GM19397 (cell line): ENCODE measurements at regions not wholly inside any gene's neighbourhood (a gene's known extent, or its start where the extent isn't known, plus 50 kb on each side); places are given as distances from the start of the nearest gene placed in this dataset.
A peak's percentile ranks its signal among the peaks of the same experiment; 100 is the strongest.

Experiments
- ATAC-seq: cut with Tn5 transposase; IDR thresholded peaks from one replicate; pipeline ENCODE4 v1.9.1; 2021; ENCODE audit warnings: mild to moderate bottlenecking, moderate library complexity; ENCODE audit not compliant: unreplicated experiment

DNA sequence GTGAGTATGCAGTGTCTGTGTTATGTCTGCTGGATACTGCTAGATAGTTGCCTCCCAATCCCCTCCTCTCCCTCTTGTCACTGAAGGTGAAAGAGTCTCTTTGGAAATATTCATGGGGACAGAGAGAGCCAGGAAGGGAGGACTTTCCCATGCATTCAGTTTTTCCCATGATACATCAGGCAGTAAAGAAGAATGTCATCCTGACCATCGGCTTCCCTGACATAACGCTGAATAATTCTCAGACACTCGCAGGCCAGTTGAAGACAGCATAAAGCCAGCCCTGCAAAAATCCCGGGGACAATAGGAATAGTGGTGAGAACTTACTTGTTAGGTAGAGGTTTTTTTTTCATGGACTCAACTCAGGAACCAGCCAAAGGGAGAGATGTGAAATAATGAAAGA is 58.1 kb downstream of the KLF4 start:
- no peak for ATAC-seq

DNA sequence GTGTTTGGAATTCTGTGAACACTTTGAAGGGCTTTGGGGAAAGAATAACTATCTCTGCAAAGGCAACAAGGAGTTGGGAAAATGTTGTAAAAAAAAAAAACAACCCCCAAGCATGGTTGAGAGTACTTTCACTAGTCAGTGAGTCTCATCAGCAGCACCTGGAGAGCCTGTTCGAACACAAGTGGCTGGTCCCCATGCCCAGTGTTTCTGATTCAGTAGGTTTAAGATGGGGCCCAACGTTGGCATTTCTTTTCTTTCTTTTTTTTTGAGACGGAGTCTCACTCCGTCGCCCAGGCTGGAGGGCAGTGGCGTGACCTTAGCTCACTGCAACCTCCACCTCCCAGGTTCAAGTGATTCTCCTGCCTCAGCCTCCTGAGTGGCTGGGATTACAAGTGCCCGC is 59.5 kb downstream of the KLF4 start:
- no peak for ATAC-seq

DNA sequence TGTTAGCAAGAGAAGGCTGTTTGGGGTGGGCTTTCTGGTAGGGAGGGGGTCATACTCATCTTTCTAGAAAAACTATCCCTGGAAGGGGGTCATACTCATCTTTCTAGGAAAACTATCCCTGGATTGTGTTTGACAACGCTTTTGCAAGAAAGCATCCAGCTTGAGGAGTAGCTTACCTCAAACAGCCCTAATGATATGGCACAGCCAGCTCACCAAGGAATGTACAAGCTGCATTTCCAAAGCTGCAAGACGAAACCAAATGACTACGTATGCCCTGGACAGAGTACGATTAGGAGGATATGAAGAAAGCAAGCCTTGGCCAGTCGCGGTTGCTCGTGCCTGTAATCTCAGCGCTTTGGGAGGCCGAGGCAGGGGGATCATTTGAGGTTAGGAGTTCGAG is 63.4 kb downstream of the KLF4 start:
- ATAC-seq: no peak

- peak; percentile 88 for ATAC-seq
These were observed 64.2 kb downstream of the KLF4 start for GRCh38 chr9:107425101-107426025.

GRCh38 chr9:107423540-107423939 is 66.0 kb downstream of the KLF4 start:
- no peak for ATAC-seq

DNA sequence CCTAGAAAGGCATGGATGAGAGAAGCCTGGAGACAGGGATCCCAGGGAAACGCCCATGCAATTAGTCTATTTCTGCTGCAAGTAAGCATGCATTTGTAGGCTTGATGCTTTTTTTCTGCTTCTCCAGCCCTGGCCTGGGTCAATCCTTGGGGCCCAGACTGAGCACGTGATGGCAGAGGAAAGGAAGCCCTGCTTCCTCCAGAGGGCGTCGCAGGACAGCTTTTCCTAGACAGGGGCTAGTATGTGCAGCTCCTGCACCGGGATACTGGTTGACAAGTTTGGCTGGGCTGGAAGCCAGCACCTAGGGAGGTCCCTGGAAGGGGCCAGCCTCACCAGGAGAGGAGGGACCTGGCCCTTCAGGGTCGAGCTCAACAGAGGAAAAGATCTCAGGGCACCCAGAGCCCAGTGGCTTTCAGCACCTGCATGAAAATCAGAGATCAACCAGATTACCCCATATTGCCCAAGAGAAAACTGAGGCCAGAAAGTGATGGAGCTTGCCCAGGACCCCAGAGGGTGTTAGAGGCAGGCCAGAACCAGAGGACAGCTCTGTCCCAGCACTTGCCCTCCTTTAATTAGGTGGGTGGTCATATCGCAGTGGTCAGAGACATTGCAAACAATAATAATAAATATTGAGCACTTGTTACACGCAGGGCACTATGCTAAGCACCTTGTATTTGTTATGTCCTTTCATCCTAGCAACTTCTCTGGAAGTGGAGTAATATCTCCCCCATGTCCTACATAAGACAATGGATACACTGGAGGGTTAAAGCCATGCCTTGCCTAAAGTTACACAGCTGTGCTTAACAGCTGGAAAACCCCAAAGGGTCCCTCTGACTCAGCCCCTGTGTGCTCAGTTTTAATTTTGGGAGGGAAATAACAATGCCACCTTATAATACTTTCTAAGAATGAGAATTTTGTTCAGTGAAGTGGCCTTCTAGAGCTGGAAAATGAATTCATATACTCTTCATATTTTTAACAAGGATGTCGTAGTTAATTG is 67.1 kb downstream of the KLF4 start:
- ATAC-seq: peak; percentile 43

- no peak for ATAC-seq
These were observed 79.1 kb downstream of the KLF4 start for GRCh38 chr9:107410420-107410819.

DNA sequence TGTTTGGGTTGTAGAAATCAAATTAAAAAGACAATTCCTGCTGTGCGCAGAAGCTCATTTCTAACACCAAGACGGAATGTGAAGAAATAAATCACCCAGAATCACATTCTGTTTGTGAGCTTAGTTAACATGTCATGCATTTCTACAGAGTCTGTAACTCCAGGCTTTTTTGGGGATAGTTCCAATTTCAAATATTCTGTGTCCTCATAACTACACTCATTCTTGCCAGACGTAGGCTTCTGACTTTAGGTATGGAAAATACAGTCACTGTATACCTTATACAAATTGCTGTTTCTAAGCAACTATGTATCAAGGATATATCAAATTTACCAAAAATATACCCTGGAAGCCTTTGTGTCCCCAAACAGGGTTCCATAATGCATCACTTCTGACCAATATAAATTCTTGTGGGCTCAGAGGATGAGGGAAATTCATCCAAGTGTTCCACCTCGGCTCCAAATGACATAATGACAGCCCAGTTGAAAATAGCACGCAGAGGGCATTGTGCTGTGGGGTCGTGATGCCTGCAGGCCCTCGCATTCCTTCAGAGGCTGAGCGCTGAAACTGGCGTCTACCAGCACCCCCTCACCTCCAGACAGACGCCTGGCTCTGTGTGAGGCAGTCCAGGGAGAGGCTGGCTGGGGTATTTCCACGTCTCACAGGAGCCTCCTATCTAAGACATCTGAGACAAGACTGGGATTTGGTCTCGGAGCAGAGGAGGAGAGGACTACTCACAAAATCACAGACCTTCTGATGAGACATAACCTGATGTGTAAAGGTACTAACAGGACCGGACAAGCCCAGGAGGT is 79.8 kb downstream of the KLF4 start:
- ATAC-seq: no peak

- ATAC-seq: no peak
These were observed 81.9 kb downstream of the KLF4 start for GRCh38 chr9:107407675-107408074.

GRCh38 chr9:107405511-107405910 is 84.1 kb downstream of the KLF4 start:
- ATAC-seq: no peak

- ATAC-seq: no peak
These were observed 84.8 kb downstream of the KLF4 start for GRCh38 chr9:107404736-107405135.

DNA sequence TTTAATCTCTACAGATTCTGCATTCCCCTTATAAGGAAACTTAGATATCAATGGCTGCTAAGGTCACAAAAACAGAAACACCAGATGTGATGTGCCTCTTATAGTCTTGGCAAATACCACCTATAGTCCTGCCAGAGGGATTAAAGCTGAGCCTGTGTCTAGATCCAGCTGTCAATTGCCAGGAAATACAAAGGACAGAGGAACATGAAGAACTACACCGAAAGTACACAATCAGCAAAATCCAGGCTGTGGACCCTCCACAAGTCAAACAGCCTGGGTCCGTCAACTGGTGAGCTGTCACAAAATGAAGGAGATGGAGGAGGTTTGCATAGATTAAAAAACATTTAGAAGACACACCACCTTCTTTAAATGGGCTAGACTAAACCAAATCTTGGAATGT is 85.4 kb downstream of the KLF4 start:
- ATAC-seq: no peak

DNA sequence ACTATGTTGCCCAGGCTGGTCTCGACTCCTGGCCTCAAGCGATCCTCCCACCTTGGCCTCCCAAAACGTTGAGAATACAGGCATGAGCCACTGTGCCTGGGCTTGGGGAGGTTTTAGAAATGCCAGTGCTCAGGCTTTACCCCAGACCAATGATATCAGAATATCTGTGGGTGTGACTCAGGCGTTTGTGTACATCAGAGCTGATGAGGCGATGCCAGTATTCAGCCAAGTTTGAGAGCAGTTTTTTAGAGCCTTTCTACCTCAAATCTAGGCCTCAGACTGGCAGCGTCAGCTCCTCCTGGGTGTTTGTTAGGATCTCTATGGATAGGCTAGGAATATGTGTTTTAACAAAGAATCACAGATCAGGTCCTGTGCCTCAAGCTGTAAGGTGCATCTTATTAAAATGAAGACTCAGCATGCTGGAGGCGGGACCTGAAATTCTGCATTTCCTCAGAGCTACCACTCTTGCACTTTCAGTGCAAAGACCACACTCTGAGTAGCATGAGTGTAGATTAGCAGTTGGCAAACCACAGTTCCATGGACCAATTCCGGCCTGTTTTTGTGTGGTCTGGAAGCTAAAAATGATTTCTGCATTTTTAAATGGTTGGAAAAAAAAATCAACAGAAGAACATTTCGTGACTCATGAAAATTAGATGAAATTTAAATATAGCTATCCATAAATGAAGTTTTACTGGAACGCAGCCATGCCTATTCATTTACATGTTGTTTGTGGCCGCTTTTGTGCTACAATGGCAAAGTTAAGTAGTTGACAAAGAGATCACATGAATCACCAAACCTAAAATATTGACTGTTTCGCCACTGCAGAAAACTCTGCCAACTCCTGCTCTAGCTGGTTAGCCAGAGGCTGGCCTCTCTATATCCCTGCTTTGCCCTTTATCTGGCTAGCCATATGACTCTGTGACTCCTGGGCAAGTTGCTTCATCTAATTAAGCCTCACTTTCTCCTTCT is 92.2 kb downstream of the KLF4 start:
- no peak for ATAC-seq

DNA sequence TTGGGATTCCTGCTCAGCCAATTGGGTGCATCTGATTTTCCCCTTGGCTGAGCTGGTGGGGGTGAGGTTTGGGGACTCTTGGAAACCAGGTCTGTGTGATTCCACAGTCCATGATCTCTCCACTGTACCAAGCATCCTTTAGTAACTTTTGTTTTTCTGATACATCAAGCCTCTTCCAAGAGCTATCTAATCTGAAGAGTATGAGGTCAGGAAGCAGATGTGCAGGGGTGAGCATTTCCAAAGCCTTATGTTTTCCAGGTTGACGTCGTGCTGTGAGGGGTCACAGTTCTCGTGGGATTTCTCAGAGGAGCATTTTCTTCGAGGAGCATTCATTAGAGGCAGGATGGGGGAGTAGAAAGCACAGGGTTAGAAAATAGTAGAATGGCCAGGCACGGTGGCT is 95.3 kb downstream of the KLF4 start:
- no peak for ATAC-seq

DNA sequence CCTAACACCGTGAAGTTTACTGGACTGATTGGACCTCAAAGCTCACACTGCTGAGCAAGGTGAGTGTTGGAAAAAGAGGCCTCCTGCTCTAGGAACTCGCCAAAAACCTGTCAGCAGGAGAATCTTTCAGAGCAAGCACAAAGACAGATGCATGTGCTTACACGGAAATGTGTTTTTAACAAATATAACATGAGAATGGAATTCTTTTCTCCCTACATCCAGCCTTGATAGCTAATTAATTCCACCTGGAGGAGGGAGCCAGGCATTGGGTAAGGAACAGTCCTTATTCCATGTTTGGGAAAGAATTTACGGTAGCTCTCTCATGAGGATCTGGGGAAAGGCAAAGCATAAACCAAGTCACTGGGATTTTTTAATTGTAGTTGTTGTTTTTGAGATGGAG is 98.8 kb downstream of the KLF4 start:
- no peak for ATAC-seq

- ATAC-seq: no peak
These were observed 99.3 kb downstream of the KLF4 start for GRCh38 chr9:107390279-107390678.

DNA sequence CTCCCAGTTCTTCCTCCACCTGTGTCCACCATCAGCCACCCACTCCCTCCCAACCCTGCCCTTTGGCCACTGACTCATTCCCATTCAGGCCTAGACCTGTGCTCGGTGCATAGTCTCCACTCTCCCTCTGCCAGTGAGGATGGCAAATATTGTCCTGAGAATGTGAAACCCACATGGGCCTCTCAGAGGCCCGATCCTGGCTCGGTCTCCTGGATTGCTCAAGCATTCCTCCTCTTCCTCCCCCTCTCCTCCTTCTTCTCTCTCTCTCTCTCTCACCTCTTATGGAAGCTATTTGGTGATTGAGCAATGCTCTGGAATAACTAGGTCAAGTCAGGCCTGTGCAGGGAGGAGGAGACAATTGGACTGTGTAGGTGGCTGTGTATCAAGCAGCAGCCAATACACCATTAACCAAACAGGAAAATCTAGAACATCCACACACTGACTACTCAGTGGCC is 99.9 kb downstream of the KLF4 start:
- no peak for ATAC-seq

DNA sequence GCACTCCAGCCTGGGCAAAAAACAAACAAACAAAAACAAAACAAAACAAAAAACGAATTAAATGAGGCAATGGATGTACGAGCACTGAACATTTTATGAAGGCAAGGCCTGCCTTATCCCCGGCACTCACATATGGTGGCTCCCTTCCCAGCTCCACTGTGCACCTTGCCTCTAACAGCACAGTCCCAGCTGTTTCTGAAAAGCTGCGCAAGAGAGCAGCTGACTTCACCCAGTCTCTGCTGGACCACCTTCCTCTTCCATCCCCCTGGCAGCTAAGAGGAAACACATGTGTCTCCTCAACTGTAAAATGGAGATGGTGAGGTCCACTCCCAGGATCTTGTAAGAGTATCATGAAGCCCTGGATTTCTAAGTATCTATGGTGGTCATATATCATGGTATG is 100.7 kb downstream of the KLF4 start:
- ATAC-seq: no peak

DNA sequence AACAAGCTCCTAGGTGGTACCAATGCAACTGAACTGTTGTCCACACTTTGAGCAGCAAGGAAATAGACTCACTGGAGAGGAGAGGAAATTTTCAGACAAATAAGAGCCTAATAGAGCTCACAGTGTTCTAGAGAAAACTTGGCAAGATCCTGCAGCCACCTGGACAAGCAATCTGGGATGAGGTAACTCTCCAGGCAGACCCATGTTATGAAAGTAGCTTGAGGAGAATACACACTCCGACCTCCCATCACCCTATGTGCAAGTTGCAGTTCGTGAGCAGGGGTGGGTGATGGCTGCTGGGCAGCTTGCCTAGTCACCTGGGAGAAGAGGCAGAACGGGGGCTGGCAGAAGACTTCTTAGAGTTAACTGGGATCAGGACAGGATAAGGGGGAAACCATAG is 102.2 kb downstream of the KLF4 start:
- no peak for ATAC-seq

DNA sequence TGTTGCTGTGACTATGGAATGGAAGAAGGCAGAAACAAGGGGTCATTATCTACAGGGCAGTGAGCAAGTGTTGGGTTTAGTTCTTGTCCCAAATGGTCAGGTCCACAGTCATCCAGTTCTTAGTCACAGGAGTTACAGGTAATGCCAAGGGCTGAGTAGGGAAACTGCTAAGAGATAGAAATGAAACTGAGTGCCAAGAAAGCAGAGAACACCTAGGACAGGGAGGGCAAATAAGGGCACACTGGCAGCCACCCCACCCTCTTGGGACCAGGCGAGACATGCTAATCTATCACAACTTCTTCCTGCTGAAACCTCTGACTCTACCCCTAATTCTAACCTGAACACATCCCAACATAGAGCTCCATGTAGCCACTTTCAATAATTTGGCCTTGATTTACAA is 103.2 kb downstream of the KLF4 start:
- ATAC-seq: no peak
